Pancreas (tissue), 10 donors: ENCODE measurements at regions not wholly inside any gene's neighbourhood (a gene's known extent, or its start where the extent isn't known, plus 50 kb on each side); places are given as distances from the start of the nearest gene placed in this dataset.
"Not testable (repeated sequence)": the region's sequence is repeated elsewhere in the genome, so short reads cannot be mapped to it uniquely, and the experiment has no call there.

ENCODE experiments used
- ATAC-seq, 4 donors: fragments of 200-7000 bp; cut with Tn5 transposase; one replicate each; pipeline versions ENCODE4 v1.8.0 to v1.9.1; 2020; ENCODE audit warnings: mild to moderate bottlenecking in 4 of 4, moderate library complexity in 4 of 4
- DNase-seq, 6 donors: peaks; one replicate each; pipeline ENCODE4 v3.0.0-alpha.2; 2020
- FAIRE-seq: peaks from 2 replicates; lab custom pipeline; 2012; peaks lifted over from hg19 to GRCh38; lab: Jason Lieb, UNC
- H3K27ac ChIP-seq, 4 donors: fragments of 200-600 bp; sonication (generic); 1 replicate in 3 of 4; 2 replicates in 1 of 4; pipeline versions ENCODE4 v1.5.0 to v1.8.0; 2020
- H3K27me3 ChIP-seq, 4 donors: fragments of 200-600 bp; one replicate each; pipeline ENCODE4 v1.8.0; 2021
- H3K36me3 ChIP-seq, 3 donors: fragments of 200-600 bp; sonication (generic) in 1 of 3; one replicate each; pipeline versions ENCODE4 v1.5.0 to v1.8.0; 2020 to 2021
- H3K4me1 ChIP-seq, 3 donors: fragments of 200-600 bp; one replicate each; pipeline ENCODE4 v1.8.0; 2021
- H3K4me3 ChIP-seq, 4 donors: fragments of 200-600 bp; sonication (generic) in 2 of 4; one replicate each; pipeline versions ENCODE4 v1.5.0 to v1.8.0; 2020 to 2021
- H3K9me3 ChIP-seq, 4 donors: fragments of 200-600 bp; one replicate each; pipeline ENCODE4 v1.8.0; 2021
- CTCF ChIP-seq, 4 donors: fragments of 200-600 bp; sonication (generic) in 3 of 4; IDR thresholded peaks; one replicate each; pipeline versions ENCODE4 v1.5.0 to v1.8.0; 2021; ENCODE audit warnings: antibody characterized with exemption in 4 of 4
- WGBS, 2 donors: extraction: QIAGEN DNeasy Blood & Tissue Kit; methylation state at CpG; one replicate each; pipeline ENCODE4 v1.1.7; 2013; 5-methylcytosine and 5-hydroxymethylcytosine counted together
- intact Hi-C, 3 donors: fragments of 100-400 bp; cut with DNase I; formaldehyde crosslinking; loops; one replicate each; pipeline versions ENCODE4 v1.11.1 to v1.14.2; 2022
- donor health status: healthy with polysubstance abuse.
- donor health status: DM: no; HTN: no; CAD: no; lungs with moderate emphysema.
- donor health status: DM: no; HTN: no; CAD: no.
- donor health status: control.
- donor health status: control.
- donor health status: Bipolar disorder and iron deficiency.
- donor health status: DM: yes; HTN: yes; CAD: no.
- donor health status: DM: no; HTN: no; CAD: no.
- donor health status: DM: no; HTN: no; CAD: no.
- donor health status: DM: yes; HTN: yes; CAD: no.

DNA sequence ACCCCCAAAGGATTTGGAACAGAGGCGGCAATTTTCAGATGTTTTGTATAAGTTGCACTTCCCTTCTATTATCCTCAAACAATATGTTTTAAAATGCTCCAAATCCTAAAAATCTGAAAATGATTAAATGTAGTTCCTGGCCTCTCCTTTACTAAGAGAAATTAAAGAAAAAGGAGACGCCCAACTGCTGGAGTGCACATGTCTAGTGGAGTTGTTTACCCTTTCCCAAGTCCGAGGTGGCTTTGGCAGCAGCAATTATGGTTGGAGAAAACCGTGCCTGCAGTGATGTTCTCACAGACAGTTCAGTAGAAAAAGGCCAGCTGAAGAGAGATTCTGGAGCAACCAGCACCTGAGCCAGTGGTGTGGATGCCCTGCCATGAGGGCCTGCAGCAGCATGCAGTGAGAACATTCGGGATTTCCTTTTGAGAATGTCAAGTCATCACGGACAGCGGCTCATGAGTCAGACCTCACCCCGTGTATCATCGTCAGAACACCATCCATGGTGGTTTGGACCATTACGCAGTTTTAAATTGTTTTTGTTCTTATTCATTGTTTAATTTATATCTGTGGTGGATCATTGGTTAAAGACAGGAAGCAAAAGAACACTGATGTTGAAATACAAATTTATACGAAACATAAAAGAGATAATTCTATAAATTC is 179.0 kb upstream of the KRR1 start:
- Histone ChIP-seq H3K36me3 (no peaks in the 10 kb centered on the region), H3K27ac (no peak overlapping the region), H3K4me3 (no peak overlapping the region), H3K4me1 (no peaks in the 10 kb centered on the region), H3K27me3 (no peaks in the 10 kb centered on the region), H3K9me3 (no peaks in the 10 kb centered on the region)
- no peak for FAIRE-seq
- intact Hi-C loops: no loop called here
- TF ChIP-seq CTCF (IDR thresholded peaks at IDR 0.05): no peak
- ATAC-seq: no peak
- no peak for DNase-seq
- WGBS, 2 donors: 83 to 85% methylated on average over 11 of the region's 11 CpGs

- H3K27ac ChIP-seq, H3K27me3 ChIP-seq, intact Hi-C loops, DNase-seq, ATAC-seq, H3K9me3 ChIP-seq, FAIRE-seq, H3K4me1 ChIP-seq, H3K4me3 ChIP-seq, H3K36me3 ChIP-seq: not testable (repeated sequence)
- WGBS, 2 donors: 65 to 71% methylated on average over 1 of the region's 1 CpG
These were observed 174.8 kb upstream of the KRR1 start for GRCh38 chr12:75686233-75686632.

- FAIRE-seq (no peak), DNase-seq (no peak)
- 71 to 72% methylated on average over 2 of the region's 2 CpGs for WGBS, 2 donors
These were observed 174.3 kb upstream of the KRR1 start for GRCh38 chr12:75685617-75686225.

GRCh38 chr12:75684678-75685616 is 173.5 kb upstream of the KRR1 start:
- intact Hi-C loops: no loop called here
- FAIRE-seq: no peak

More at GRCh38 chr12:75685617-75686225, 174.3 kb upstream of the KRR1 start:
- no peak for ATAC-seq
- Histone ChIP-seq H3K27ac (no peak overlapping the region), H3K36me3 (no peaks in the 10 kb centered on the region), H3K4me3 (no peak overlapping the region), H3K4me1 (no peaks in the 10 kb centered on the region), H3K27me3 (no peaks in the 10 kb centered on the region), H3K9me3 (no peaks in the 10 kb centered on the region)
- TF ChIP-seq CTCF (IDR thresholded peaks at IDR 0.05): no peak
- intact Hi-C loops: no loop called here

DNA sequence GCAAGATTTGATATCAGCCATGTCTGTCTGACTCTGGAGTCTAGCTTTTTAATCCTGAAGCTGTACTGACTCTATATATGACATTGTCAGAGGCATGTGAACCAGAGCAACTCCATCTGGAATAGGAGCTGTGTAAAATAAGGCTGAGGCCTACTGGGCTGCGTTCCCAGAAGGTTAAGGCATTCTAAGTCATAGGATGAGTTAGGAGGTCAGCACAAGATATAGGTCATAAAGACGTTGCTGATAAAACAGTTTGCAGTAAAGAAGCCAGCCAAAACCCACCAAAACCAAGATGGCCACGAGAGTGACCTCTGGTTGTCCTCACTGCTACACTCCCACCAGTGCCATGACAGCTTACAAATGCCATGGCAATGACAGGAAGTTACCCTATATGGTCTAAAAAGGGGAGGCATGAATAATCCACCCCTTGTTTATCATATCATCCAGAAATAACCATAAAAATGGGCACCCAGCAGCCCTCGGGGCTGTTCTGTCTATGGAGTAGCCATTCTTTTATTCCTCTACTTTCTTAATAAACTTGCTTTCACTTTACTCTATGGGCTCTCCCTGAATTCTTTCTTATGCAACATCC is 172.7 kb upstream of the KRR1 start:
- H3K27ac ChIP-seq, DNase-seq, H3K9me3 ChIP-seq, intact Hi-C loops, H3K4me1 ChIP-seq, FAIRE-seq, H3K27me3 ChIP-seq, H3K36me3 ChIP-seq, H3K4me3 ChIP-seq, ATAC-seq: not testable (repeated sequence)
- WGBS, 2 donors: 79 to 84% methylated on average over 4 of the region's 4 CpGs

More at GRCh38 chr12:75684678-75685616, 173.5 kb upstream of the KRR1 start:
- no peaks in the 10 kb centered on the region for H3K9me3 ChIP-seq
- no peaks in the 10 kb centered on the region for H3K4me1 ChIP-seq
- ATAC-seq (no peak), DNase-seq (no peak)
- no peak for TF ChIP-seq CTCF (IDR thresholded peaks at IDR 0.05)
- no peaks in the 10 kb centered on the region for H3K36me3 ChIP-seq
- no peak overlapping the region for H3K4me3 ChIP-seq
- 85 to 87% methylated on average over 5 of the region's 5 CpGs for WGBS, 2 donors
- H3K27ac ChIP-seq: no peak overlapping the region
- H3K27me3 ChIP-seq: no peaks in the 10 kb centered on the region
